HepG2 (cell line): ENCODE measurements at regions not wholly inside any gene's neighbourhood (a gene's known extent, or its start where the extent isn't known, plus 50 kb on each side); places are given as distances from the start of the nearest gene placed in this dataset.

ENCODE experiments used
- ATAC-seq: fragments of 200-7000 bp; cut with Tn5 transposase; 3 replicates; pipeline ENCODE4 v1.9.1; 2020; ENCODE audit warnings: mild to moderate bottlenecking, moderate library complexity
- BruUV-seq: library from RNA; stranded (reverse); fragments of 400-500 nt; replicated peaks from 2 replicates; lab custom pipeline; 2021; lab: Mats Ljungman, UMichigan
- CTCF ChIA-PET: fragments of 300-600 bp; formaldehyde crosslinking; extraction: SDS; loops from one replicate; lab custom pipeline; 2021; ENCODE audit warnings: low total read pairs, inconsistent platforms, low intra/inter-chr PET ratio; lab: Yijun Ruan, JAX
- POLR2A ChIA-PET: fragments of 350-600 bp; sonication (Branson Sonifier 250); formaldehyde crosslinking; loops from one replicate; lab custom pipeline; 2020; ENCODE audit warnings: antibody characterized with exemption, inconsistent platforms; lab: Yijun Ruan, JAX
- DNase-seq: peaks from one replicate; pipeline ENCODE4 v3.0.0-alpha.2; 2015; ENCODE audit warnings: low spot score
- FAIRE-seq: peaks from 3 replicates; lab custom pipeline; 2011; peaks lifted over from hg19 to GRCh38; lab: Jason Lieb, UNC
- H2AFZ ChIP-seq: one replicate; pipeline ENCODE4 v1.6.1; 2011; ENCODE audit warnings: low read length, inconsistent platforms
- H3K27ac ChIP-seq: fragments of 300-600 bp; 3 replicates; pipeline ENCODE4 v1.8.0; 2011; ENCODE audit warnings: mixed run types, mild to moderate bottlenecking, mixed read lengths, low read length, inconsistent platforms; ENCODE audit not compliant: insufficient read depth; ENCODE audit errors: extremely low read length
- H3K27me3 ChIP-seq, 2 experiments: fragments of 200-600 bp in 1 of 2; 2 replicates in 1 of 2; 3 replicates in 1 of 2; pipeline versions ENCODE4 v1.6.0 to v1.8.0; 2011; ENCODE audit warnings: low read length in 2 of 2, mild to moderate bottlenecking in 2 of 2, moderate library complexity in 2 of 2, inconsistent platforms in 1 of 2; ENCODE audit not compliant: insufficient read depth in 2 of 2, control insufficient read depth in 1 of 2
- H3K36me3 ChIP-seq, 2 experiments: fragments of 200-600 bp in 1 of 2; replicated peaks in 1 of 2; 2 replicates in 1 of 2; 3 replicates in 1 of 2; pipeline versions ENCODE4 v1.5.1 to v1.8.0; 2011; ENCODE audit warnings: low read length in 2 of 2, inconsistent platforms in 1 of 2; ENCODE audit not compliant: insufficient read depth in 2 of 2, control insufficient read depth in 1 of 2
- H3K4me1 ChIP-seq: 2 replicates; pipeline ENCODE4 v1.5.1; 2012; ENCODE audit warnings: low read length, inconsistent platforms; ENCODE audit not compliant: insufficient read depth
- H3K4me2 ChIP-seq: 2 replicates; pipeline ENCODE4 v1.6.0; 2011; ENCODE audit warnings: low read depth, low read length, inconsistent platforms
- H3K4me3 ChIP-seq, 3 experiments: fragments of 200-600 bp in 1 of 3; sonication (generic), shearing (Covaris generic) in 1 of 3; replicated peaks in 1 of 3; 2 replicates each; pipeline ENCODE4 v1.5.1; 2011 to 2016; ENCODE audit warnings: low read length in 3 of 3, inconsistent platforms in 2 of 3, low read depth in 2 of 3, mild to moderate bottlenecking in 2 of 3, control low read depth in 1 of 3, mixed read lengths in 1 of 3; ENCODE audit not compliant: insufficient read depth in 1 of 3
- H3K79me2 ChIP-seq: one replicate; pipeline ENCODE4 v1.6.1; 2011; ENCODE audit warnings: low read length, inconsistent platforms; ENCODE audit not compliant: insufficient read depth
- H3K9ac ChIP-seq: 2 replicates; pipeline ENCODE4 v1.6.0; 2011; ENCODE audit warnings: mild to moderate bottlenecking, low read depth, low read length, inconsistent platforms; ENCODE audit not compliant: insufficient read depth
- H3K9me3 ChIP-seq: 2 replicates; pipeline ENCODE4 v1.5.1; 2012; ENCODE audit warnings: mild to moderate bottlenecking, low read length
- H4K20me1 ChIP-seq: 2 replicates; pipeline ENCODE4 v1.6.0; 2011; ENCODE audit warnings: inconsistent platforms, mild to moderate bottlenecking, low read length, moderate library complexity; ENCODE audit not compliant: insufficient read depth
- FOXA3 ChIP-seq: IDR thresholded peaks from 2 replicates; pipeline ENCODE4 v1.6.1; 2016; ENCODE audit warnings: missing genetic modification reagents, missing compliant biosample characterization
- HMG20B ChIP-seq: conservative IDR thresholded peaks from 2 replicates; pipeline ENCODE4 v1.6.1; 2016; ENCODE audit warnings: missing genetic modification reagents, missing compliant biosample characterization
- JDP2 ChIP-seq: sonication (generic); formaldehyde crosslinking; IDR thresholded peaks from 2 replicates; pipeline ENCODE4 v1.8.1; 2022; ENCODE audit warnings: missing genetic modification reagents, borderline replicate concordance
- JUNB ChIP-seq: sonication (generic); formaldehyde crosslinking; IDR thresholded peaks from 2 replicates; pipeline ENCODE4 v1.8.0; 2022; ENCODE audit warnings: missing genetic modification reagents, mild to moderate bottlenecking, borderline replicate concordance
- TMF1 ChIP-seq: sonication (generic); formaldehyde crosslinking; IDR thresholded peaks from 2 replicates; pipeline ENCODE4 v1.8.1; 2022; ENCODE audit warnings: low read depth, missing genetic modification reagents
- ZNF280D ChIP-seq: sonication (generic); formaldehyde crosslinking; IDR thresholded peaks from 2 replicates; pipeline ENCODE4 v1.5.1; 2020; ENCODE audit warnings: mild to moderate bottlenecking, missing genetic modification reagents
- ZNF792 ChIP-seq: IDR thresholded peaks from 2 replicates; pipeline ENCODE4 v1.6.1; 2016
- WGBS: methylation state at CpG from one replicate; pipeline ENCODE4 v1.1.6; 2017; ENCODE audit warnings: low lambda C conversion rate; 5-methylcytosine and 5-hydroxymethylcytosine counted together
- in situ Hi-C: cut with HindIII; loops from 2 replicates; pipeline ENCODE4 v1.10.0; 2017; ENCODE audit warnings: low pct_unique_long_range_greater_than_20kb; ENCODE audit not compliant: extremely low pct_ligation_motif_present
- intact Hi-C: fragments of 100-400 bp; cut with micrococcal nuclease; formaldehyde crosslinking; loops from one replicate; pipeline ENCODE4 v1.10.0; 2022; ENCODE audit not compliant: unreplicated experiment

GRCh38 chr10:130430291-130430690 is 294.1 kb downstream of the GLRX3 start:
- Histone ChIP-seq H3K4me2 (no peak overlapping the region), H3K36me3 (no peaks in the 10 kb centered on the region), H3K9ac (no peak overlapping the region), H3K4me3 (no peak overlapping the region), H3K79me2 (no peaks in the 10 kb centered on the region)
- ATAC-seq: no peak
- BruUV-seq: no TSS peak
- 0% methylated on average over 4 of the region's 4 CpGs for WGBS
- TF ChIP-seq FOXA3 (CRISPR knock-in tag): no peak
- TF ChIP-seq JDP2 (CRISPR knock-in tag): no peak
- no peak for TF ChIP-seq TMF1
- no peak for TF ChIP-seq ZNF792
- no peak for TF ChIP-seq JUNB (CRISPR knock-in tag)
- no peak for TF ChIP-seq HMG20B (CRISPR knock-in tag)
- TF ChIP-seq ZNF280D (CRISPR knock-in tag): no peak
- TF ChIP-seq, all 625 proteins: peak for 0
- CTCF ChIA-PET: no interaction called here
- Histone ChIP-seq H2AFZ (no peak overlapping the region), H3K27me3 (no peaks in the 10 kb centered on the region), H4K20me1 (no peaks in the 10 kb centered on the region), H3K27ac (no peak overlapping the region), H3K9me3 (peaks cover 62% of the 10 kb centered on the region), H3K4me1 (no peaks in the 10 kb centered on the region)
- no peak for FAIRE-seq
- no peak for DNase-seq
- intact Hi-C loops: no loop called here
- in situ Hi-C loops: no loop called here
- POLR2A ChIA-PET: no interaction called here
